Subcutaneous abdominal adipose tissue (tissue), 5 donors: ENCODE measurements at regions not wholly inside any gene's neighbourhood (a gene's known extent, or its start where the extent isn't known, plus 50 kb on each side); places are given as distances from the start of the nearest gene placed in this dataset.

Experiments used
- H3K27ac ChIP-seq: one replicate; pipeline ENCODE4 v1.7.0; 2013; ENCODE audit warnings: low read depth, mild to moderate bottlenecking, inconsistent platforms, low read length, moderate library complexity
- H3K27me3 ChIP-seq, 5 donors: one replicate each; pipeline ENCODE4 v1.7.0; 2013; ENCODE audit warnings: low read length in 5 of 5, inconsistent platforms in 1 of 5; ENCODE audit not compliant: control insufficient read depth in 5 of 5, insufficient read depth in 4 of 5
- H3K36me3 ChIP-seq, 5 donors: one replicate each; pipeline ENCODE4 v1.7.0; 2013; ENCODE audit warnings: low read length in 5 of 5; ENCODE audit not compliant: control insufficient read depth in 5 of 5, insufficient read depth in 5 of 5
- H3K4me1 ChIP-seq, 5 donors: one replicate each; pipeline ENCODE4 v1.7.0; 2013; ENCODE audit warnings: low read length in 5 of 5, mild to moderate bottlenecking in 3 of 5, moderate library complexity in 1 of 5; ENCODE audit not compliant: control insufficient read depth in 5 of 5, insufficient read depth in 5 of 5
- H3K4me3 ChIP-seq, 5 donors: one replicate each; pipeline ENCODE4 v1.7.0; 2013; ENCODE audit warnings: low read length in 5 of 5, low read depth in 1 of 5
- H3K9ac ChIP-seq, 5 donors: one replicate each; pipeline ENCODE4 v1.7.0; 2013; ENCODE audit warnings: low read length in 5 of 5, mild to moderate bottlenecking in 4 of 5, moderate library complexity in 3 of 5
- H3K9me3 ChIP-seq, 5 donors: one replicate each; pipeline ENCODE4 v1.7.0; 2013; ENCODE audit warnings: low read length in 5 of 5; ENCODE audit not compliant: control insufficient read depth in 5 of 5
- donor health status: healthy.
- donor health status: healthy.
- donor health status: healthy.
- donor health status: healthy.
- donor health status: healthy.

GRCh38 chr16:86070484-86070883 is 171.5 kb downstream of the IRF8 start:
- Histone ChIP-seq H3K4me1 (peaks cover 0 to 38% (median 20%) of the 10 kb centered on the region in 5 donors), H3K9ac (no peak overlapping the region), H3K27me3 (peaks cover 0 to 10% (median 0%) of the 10 kb centered on the region in 5 donors), H3K4me3 (no peak overlapping the region), H3K27ac (no peak overlapping the region), H3K36me3 (no peaks in the 10 kb centered on the region), H3K9me3 (no peaks in the 10 kb centered on the region)

- Histone ChIP-seq H3K27me3 (peaks cover 0 to 13% (median 2%) of the 10 kb centered on the region in 5 donors), H3K27ac (no peak overlapping the region), H3K9me3 (no peaks in the 10 kb centered on the region), H3K36me3 (no peaks in the 10 kb centered on the region), H3K9ac (no peak overlapping the region), H3K4me3 (no peak overlapping the region), H3K4me1 (peaks cover 0 to 33% (median 16%) of the 10 kb centered on the region in 5 donors)
Measured at GRCh38 chr16:86070971-86071370, 172.0 kb downstream of the IRF8 start.

GRCh38 chr16:86071611-86072240 is 172.8 kb downstream of the IRF8 start:
- Histone ChIP-seq H3K27ac (no peak overlapping the region), H3K4me1 (peaks cover 0 to 26% (median 8%) of the 10 kb centered on the region in 5 donors), H3K27me3 (peaks cover 0 to 14% (median 3%) of the 10 kb centered on the region in 5 donors), H3K9me3 (no peaks in the 10 kb centered on the region), H3K4me3 (no peak overlapping the region), H3K9ac (no peak overlapping the region), H3K36me3 (no peaks in the 10 kb centered on the region)

GRCh38 chr16:86072328-86073102 is 173.6 kb downstream of the IRF8 start:
- Histone ChIP-seq H3K9ac (no peak overlapping the region), H3K9me3 (no peaks in the 10 kb centered on the region), H3K4me1 (peaks cover 0 to 18% (median 5%) of the 10 kb centered on the region in 5 donors), H3K27me3 (peaks cover 0 to 14% (median 3%) of the 10 kb centered on the region in 5 donors), H3K4me3 (no peak overlapping the region), H3K36me3 (no peaks in the 10 kb centered on the region), H3K27ac (no peak overlapping the region)

GRCh38 chr16:86073103-86073625 is 174.2 kb downstream of the IRF8 start:
- H3K27me3 ChIP-seq, result peaks cover 0 to 14% (median 3%) of the 10 kb centered on the region in 5 donors
- no peaks in the 10 kb centered on the region for H3K36me3 ChIP-seq
- no peak overlapping the region for H3K4me3 ChIP-seq
- H3K4me1 ChIP-seq, result peaks cover 0 to 18% (median 5%) of the 10 kb centered on the region in 5 donors
- H3K9me3 ChIP-seq, result no peaks in the 10 kb centered on the region
- no peak overlapping the region for H3K27ac ChIP-seq
- H3K9ac ChIP-seq, result no peak overlapping the region

- Histone ChIP-seq H3K4me3 (no peak overlapping the region), H3K4me1 (peaks cover 0 to 18% (median 5%) of the 10 kb centered on the region in 5 donors), H3K36me3 (no peaks in the 10 kb centered on the region), H3K27me3 (peaks cover 0 to 14% (median 3%) of the 10 kb centered on the region in 5 donors), H3K9ac (no peak overlapping the region), H3K9me3 (no peaks in the 10 kb centered on the region), H3K27ac (no peak overlapping the region)
Measured at GRCh38 chr16:86073763-86074493, 175.0 kb downstream of the IRF8 start.

GRCh38 chr16:86074651-86075487 is 175.9 kb downstream of the IRF8 start:
- Histone ChIP-seq H3K36me3 (no peaks in the 10 kb centered on the region), H3K9ac (no peak overlapping the region), H3K4me1 (peaks cover 0 to 13% (median 5%) of the 10 kb centered on the region in 5 donors), H3K27ac (no peak overlapping the region), H3K9me3 (no peaks in the 10 kb centered on the region), H3K4me3 (no peak overlapping the region), H3K27me3 (peaks cover 0 to 14% (median 7%) of the 10 kb centered on the region in 5 donors)

GRCh38 chr16:86075488-86075785 is 176.5 kb downstream of the IRF8 start:
- H3K4me1 ChIP-seq, result peaks cover 0 to 8% (median 4%) of the 10 kb centered on the region in 5 donors
- H3K4me3 ChIP-seq, result no peak overlapping the region
- no peak overlapping the region for H3K27ac ChIP-seq
- H3K9ac ChIP-seq, result no peak overlapping the region
- no peaks in the 10 kb centered on the region for H3K36me3 ChIP-seq
- no peaks in the 10 kb centered on the region for H3K9me3 ChIP-seq
- H3K27me3 ChIP-seq, result peaks cover under 1 to 18% (median 9%) of the 10 kb centered on the region in 5 donors

GRCh38 chr16:86075839-86076440 is 177.0 kb downstream of the IRF8 start:
- Histone ChIP-seq H3K4me1 (peaks cover 0 to 3% (median 0%) of the 10 kb centered on the region in 5 donors), H3K27ac (no peak overlapping the region), H3K9ac (no peak overlapping the region), H3K36me3 (no peaks in the 10 kb centered on the region), H3K9me3 (no peaks in the 10 kb centered on the region), H3K27me3 (peaks cover 3 to 20% (median 11%) of the 10 kb centered on the region in 5 donors), H3K4me3 (no peak overlapping the region)
